HG03039 (cell line): ENCODE measurements at regions not wholly inside any gene's neighbourhood (a gene's known extent, or its start where the extent isn't known, plus 50 kb on each side); places are given as distances from the start of the nearest gene placed in this dataset.

Experiments
- ATAC-seq: cut with Tn5 transposase; IDR thresholded peaks from one replicate; pipeline ENCODE4 v1.9.1; 2021; ENCODE audit warnings: mild to moderate bottlenecking, moderate library complexity; ENCODE audit not compliant: unreplicated experiment

DNA sequence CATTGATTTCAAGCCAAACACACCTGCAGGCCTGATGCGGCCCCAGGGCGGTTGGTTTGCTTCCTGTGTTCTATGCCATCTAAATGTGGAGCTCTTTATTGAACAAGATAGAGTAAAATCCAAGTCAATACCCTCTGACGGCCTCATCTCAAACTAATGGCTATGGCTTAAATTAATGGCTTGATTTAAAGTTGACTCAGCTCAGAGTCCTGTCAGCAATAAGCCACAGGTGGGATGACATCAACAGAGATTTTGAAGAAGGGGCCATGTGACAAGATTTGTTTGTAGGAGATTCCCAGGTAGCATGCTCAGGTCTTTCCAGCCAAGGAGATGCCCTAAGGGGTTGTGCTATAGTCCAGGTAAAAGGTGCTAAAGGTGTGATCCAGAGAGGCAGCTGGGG is 66.7 kb upstream of the ZNF32 start:
- ATAC-seq: no peak

DNA sequence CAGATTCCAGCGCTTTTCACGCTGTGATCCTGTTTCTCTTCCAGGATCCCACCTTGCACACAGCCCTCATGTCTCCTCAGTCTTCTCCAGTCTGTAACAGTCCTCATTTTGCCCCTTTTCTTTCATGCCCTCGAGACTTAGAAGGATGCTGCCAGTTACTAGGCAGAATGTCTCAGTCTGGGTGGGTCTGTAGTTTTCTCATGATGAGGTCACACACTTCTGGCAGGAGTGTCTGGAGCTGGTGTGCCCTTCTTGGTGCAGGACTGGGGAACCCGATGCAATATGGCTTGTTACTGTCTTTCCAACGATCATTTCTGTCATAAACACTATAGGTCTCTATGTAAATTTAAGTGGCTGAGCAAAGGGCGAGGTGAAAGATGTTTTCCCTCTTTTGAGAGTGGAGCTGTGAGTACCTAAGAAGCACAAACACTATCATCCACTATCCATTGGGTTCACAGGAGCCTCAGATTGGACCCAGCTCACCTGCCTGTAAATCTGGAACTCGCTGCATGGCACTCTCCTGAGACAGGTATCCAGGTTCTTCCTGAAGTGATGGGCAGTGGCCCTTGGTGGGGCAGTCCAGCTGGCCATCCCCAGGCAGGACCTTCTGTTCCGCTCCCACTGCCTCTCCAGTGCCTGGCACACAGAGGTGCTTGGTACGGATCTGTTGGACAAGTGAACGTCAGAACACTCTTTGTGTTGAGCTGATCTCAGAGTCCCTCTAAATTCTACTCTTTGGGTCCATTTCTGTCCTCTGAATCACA is 64.3 kb upstream of the ZNF32 start:
- no peak for ATAC-seq

DNA sequence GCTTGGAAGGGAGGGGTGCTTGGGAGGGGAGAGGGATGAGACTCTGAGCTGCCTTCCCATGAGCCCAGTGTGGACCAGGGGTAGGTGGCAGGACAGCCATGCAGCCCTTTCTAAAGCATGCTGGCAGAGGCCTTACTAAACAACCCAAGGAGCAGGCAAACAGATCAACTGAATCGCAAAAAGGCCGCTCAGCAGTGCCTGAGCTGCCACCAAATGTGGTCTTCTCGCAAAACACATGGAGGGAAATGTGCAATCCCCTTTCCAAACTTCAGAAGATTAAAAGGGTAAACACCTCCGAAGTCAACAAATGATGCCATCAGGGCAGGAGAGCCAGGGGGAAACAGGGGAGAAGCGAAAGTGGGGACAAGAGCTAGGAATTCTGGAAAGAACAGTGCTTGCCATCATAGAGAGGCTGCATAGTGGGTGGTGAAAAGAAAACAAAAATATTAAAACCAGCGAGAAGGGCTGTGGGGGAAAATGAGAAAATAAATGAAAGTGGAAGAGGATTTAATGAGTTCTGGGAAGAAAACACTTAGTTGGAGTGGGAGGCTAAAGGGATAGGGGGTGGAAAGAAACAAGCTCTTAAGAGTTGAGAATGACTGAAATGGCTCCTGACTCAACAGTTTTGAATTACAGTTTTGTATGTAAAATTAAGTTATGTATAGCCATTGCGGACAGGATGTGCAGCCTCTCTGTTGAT is 62.2 kb upstream of the ZNF32 start:
- ATAC-seq: no peak

GRCh38 chr10:43708262-43708661 is 59.6 kb upstream of the ZNF32 start:
- no peak for ATAC-seq

GRCh38 chr10:43707770-43708169 is 59.1 kb upstream of the ZNF32 start:
- no peak for ATAC-seq

GRCh38 chr10:43706166-43706565 is 57.5 kb upstream of the ZNF32 start:
- no peak for ATAC-seq

DNA sequence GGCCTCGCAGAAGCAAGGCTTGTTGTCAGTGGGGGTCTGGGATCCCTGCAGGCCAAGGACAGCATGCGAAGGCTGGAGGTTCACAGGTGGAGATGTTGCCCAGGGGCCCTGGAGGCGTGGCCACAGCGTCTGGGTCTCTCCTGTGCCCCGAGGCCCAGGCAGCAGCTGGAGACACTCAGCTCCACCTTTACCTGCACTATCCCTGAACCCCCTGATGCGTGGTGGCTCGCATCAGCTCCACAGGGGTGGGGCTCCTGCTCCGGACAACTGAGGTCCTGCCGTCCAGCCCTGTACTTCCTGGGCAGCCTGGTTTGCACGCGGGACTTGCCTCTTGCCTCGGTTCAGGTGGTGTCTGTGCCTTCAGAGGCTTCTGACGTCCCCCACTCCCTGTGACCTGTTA is 54.6 kb upstream of the ZNF32 start:
- no peak for ATAC-seq

- no peak for ATAC-seq
Measured at GRCh38 chr10:43702936-43703281, 54.2 kb upstream of the ZNF32 start.

GRCh38 chr10:43702213-43702935 is 53.7 kb upstream of the ZNF32 start:
- ATAC-seq: no peak

DNA sequence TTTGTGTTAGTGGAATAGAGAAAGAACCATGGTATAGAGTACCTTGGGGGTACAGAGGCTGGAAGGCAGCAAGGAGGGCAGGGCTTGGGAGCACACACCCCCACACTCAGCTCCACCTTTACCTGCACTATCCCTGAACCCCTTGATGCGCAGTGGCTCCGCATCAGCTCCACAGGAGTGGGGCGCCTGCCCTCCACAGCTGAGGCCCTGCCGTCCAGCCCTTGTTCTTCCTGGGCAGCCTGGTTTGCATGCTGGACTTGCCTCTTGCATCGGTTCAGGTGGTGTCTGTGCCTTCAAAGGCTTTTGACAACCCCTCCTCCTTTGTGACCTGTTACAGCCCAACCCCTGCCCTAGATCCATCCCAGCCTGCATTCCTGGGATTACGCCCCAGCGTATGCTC is 52.6 kb upstream of the ZNF32 start:
- no peak for ATAC-seq

DNA sequence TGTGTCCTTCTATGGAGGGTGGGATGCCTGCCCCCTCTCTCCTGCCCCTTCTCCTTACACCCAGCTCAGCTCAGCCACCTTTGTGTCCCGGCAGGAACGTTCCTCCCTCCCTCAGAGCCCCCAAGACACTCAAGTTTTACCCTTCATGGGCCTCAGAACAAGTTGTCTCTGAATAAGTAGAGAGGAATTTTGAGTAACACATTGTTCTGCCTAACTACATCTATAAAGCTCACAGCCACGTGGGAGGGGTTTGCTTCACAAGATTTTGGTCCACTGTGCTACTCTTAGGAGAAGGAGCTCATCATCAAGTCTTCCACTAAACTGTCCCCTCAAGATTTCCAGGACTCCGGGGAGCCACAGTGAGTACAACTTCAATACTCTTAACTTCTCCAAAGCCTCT is 51.6 kb upstream of the ZNF32 start:
- no peak for ATAC-seq

DNA sequence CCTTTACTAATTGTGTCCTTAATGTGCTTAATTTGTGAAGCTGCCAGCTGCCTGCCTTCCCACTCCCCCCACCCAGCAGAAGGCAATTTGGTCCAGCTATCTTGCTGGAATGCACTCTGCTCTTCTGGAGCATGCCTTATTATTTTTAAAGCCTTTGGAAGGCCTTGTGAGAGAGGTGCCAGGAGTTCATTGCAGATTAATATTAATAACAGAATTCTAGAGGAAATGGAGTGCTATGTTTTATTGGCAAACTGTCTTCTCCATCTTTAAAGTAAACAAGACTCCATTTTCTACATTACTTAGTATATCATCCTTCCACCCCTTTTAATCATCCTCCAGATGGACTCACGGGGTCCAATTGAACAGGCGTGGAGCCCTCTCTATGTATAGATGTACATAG is 50.8 kb upstream of the ZNF32 start:
- ATAC-seq: no peak
